Psoas muscle (tissue), 7 donors: ENCODE measurements at regions not wholly inside any gene's neighbourhood (a gene's known extent, or its start where the extent isn't known, plus 50 kb on each side); places are given as distances from the start of the nearest gene placed in this dataset.

ENCODE experiments used
- ATAC-seq, 4 donors: fragments of 200-7000 bp; cut with Tn5 transposase; one replicate each; pipeline ENCODE4 v1.9.1; 2020; ENCODE audit warnings: moderate library complexity in 3 of 4, mild to moderate bottlenecking in 2 of 4
- DNase-seq, 2 donors: peaks; one replicate each; pipeline ENCODE4 v3.0.0-alpha.2; 2020
- H3K27ac ChIP-seq: fragments of 200-600 bp; one replicate; pipeline ENCODE4 v1.8.0; 2022
- H3K27me3 ChIP-seq, 3 donors: fragments of 200-600 bp in 1 of 3; one replicate each; pipeline versions ENCODE4 v1.6.1 to v1.8.0; 2013 to 2022; ENCODE audit warnings: low read length in 2 of 3, mild to moderate bottlenecking in 2 of 3, moderate library complexity in 1 of 3; ENCODE audit not compliant: insufficient read depth in 3 of 3
- H3K36me3 ChIP-seq, 2 donors: fragments of 200-600 bp in 1 of 2; one replicate each; pipeline versions ENCODE4 v1.6.1 to v1.8.0; 2013 to 2022; ENCODE audit warnings: low read depth in 1 of 2, mild to moderate bottlenecking in 1 of 2, moderate library complexity in 1 of 2; ENCODE audit not compliant: insufficient read depth in 1 of 2
- H3K4me1 ChIP-seq: fragments of 200-600 bp; one replicate; pipeline ENCODE4 v1.8.0; 2022
- H3K4me3 ChIP-seq: fragments of 200-600 bp; one replicate; pipeline ENCODE4 v1.8.0; 2022; ENCODE audit warnings: mild to moderate bottlenecking
- H3K9me3 ChIP-seq: fragments of 200-600 bp; one replicate; pipeline ENCODE4 v1.8.0; 2022
- CTCF ChIP-seq: fragments of 200-600 bp; IDR thresholded peaks from one replicate; pipeline ENCODE4 v1.8.0; 2022; ENCODE audit warnings: antibody characterized with exemption
- WGBS, 3 donors: extraction: QIAGEN DNeasy Blood & Tissue Kit; methylation state at CpG; one replicate each; pipeline versions ENCODE4 v1.1.6 to v1.1.7; 2013; 5-methylcytosine and 5-hydroxymethylcytosine counted together
- intact Hi-C, 2 donors: fragments of 100-400 bp; cut with DNase I; formaldehyde crosslinking; loops; one replicate each; pipeline versions ENCODE4 v1.11.0 to v1.14.2; 2022
- donor health status: healthy with polysubstance abuse.
- donor health status: DM: no; HTN: no; CAD: no; lungs with moderate emphysema.
- donor health status: Bipolar disorder and iron deficiency.
- donor health status: healthy.
- donor health status: DM: yes; HTN: yes; CAD: no.
- donor health status: DM: no; HTN: no; CAD: no.
- donor health status: DM: yes; HTN: yes; CAD: no.

- H3K27me3 ChIP-seq, result no peaks in the 10 kb centered on the region
- no peak for DNase-seq
- WGBS, 3 donors, result 50 to 72% (median 71%) methylated on average over 2 of the region's 2 CpGs
- no peak for TF ChIP-seq CTCF
- no peaks in the 10 kb centered on the region for H3K4me1 ChIP-seq
- H3K9me3 ChIP-seq, result no peaks in the 10 kb centered on the region
- no peak overlapping the region for H3K27ac ChIP-seq
- intact Hi-C loops, result no loop called here
- ATAC-seq, result no peak
- no peaks in the 10 kb centered on the region for H3K36me3 ChIP-seq
- no peak overlapping the region for H3K4me3 ChIP-seq
Measured at GRCh38 chr14:42028607-42029006, 421.9 kb downstream of the LRFN5 start.

- Histone ChIP-seq H3K9me3 (no peaks in the 10 kb centered on the region), H3K4me3 (no peak overlapping the region), H3K27ac (no peak overlapping the region), H3K4me1 (no peaks in the 10 kb centered on the region), H3K27me3 (no peaks in the 10 kb centered on the region), H3K36me3 (no peaks in the 10 kb centered on the region)
- no peak for DNase-seq
- 66 to 76% (median 68%) methylated on average over 3 of the region's 3 CpGs for WGBS, 3 donors
- no peak for ATAC-seq
- TF ChIP-seq CTCF, result no peak
- intact Hi-C loops, result no loop called here
Measured at GRCh38 chr14:42027271-42027670, 420.6 kb downstream of the LRFN5 start.

DNA sequence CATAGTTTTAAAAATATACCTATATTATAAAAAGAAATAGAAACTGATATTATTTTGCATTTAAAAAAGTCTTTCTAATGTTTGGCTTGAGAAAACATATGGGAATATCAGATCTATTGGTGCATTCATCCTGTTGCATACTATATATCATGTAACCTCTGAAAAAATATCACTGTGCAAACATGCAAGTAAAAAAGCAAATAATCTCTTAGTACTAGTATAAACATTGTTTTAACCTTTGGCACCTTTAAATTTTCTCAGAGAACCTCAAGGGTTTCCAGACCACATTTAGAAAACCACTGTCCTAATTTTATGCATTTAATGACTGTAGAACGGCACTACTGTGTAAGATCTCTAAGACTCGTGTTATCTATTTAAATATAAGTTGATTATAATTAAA is 416.8 kb downstream of the LRFN5 start:
- intact Hi-C loops, result no loop called here
- H3K27ac ChIP-seq, result no peak overlapping the region
- ATAC-seq, result no peak
- 39 to 72% (median 64%) methylated on average over 2 of the region's 2 CpGs for WGBS, 3 donors
- no peaks in the 10 kb centered on the region for H3K36me3 ChIP-seq
- no peak for TF ChIP-seq CTCF
- no peak for DNase-seq
- no peaks in the 10 kb centered on the region for H3K27me3 ChIP-seq
- no peak overlapping the region for H3K4me3 ChIP-seq
- no peaks in the 10 kb centered on the region for H3K4me1 ChIP-seq
- no peaks in the 10 kb centered on the region for H3K9me3 ChIP-seq

DNA sequence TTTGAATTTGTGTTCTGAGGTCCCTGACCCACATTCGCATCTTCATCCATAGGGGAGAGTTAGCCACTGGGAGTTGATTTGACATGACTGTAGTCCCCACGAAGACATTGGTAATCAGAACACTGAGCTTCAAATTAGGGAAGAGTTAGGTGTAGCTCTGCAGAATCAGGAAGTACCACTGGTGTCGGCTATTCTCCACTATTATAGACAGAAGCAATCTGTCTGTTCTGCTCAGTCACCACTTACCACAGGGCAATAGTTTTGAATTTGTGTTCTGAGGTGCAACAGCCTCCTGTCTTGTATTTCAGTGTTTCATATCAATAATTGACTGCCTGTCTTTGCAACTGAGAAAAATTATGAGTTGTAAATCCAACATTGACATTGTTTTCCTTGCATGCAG is 407.6 kb downstream of the LRFN5 start:
- H3K36me3 ChIP-seq, result no peaks in the 10 kb centered on the region
- H3K4me1 ChIP-seq, result no peaks in the 10 kb centered on the region
- intact Hi-C loops, result no loop called here
- H3K27ac ChIP-seq, result no peak overlapping the region
- TF ChIP-seq CTCF, result no peak
- DNase-seq (no peak), ATAC-seq (no peak)
- H3K4me3 ChIP-seq, result no peak overlapping the region
- WGBS, 3 donors, result 74 to 87% (median 79%) methylated on average over 3 of the region's 3 CpGs
- no peaks in the 10 kb centered on the region for H3K9me3 ChIP-seq
- peaks cover 0 to 2% (median 0%) of the 10 kb centered on the region in 3 donors for H3K27me3 ChIP-seq

- intact Hi-C loops, result no loop called here
- no peak for ATAC-seq
- Histone ChIP-seq H3K36me3 (no peaks in the 10 kb centered on the region), H3K9me3 (no peaks in the 10 kb centered on the region), H3K4me3 (no peak overlapping the region), H3K27ac (no peak overlapping the region), H3K27me3 (peaks cover 0 to 2% (median 0%) of the 10 kb centered on the region in 3 donors), H3K4me1 (no peaks in the 10 kb centered on the region)
- no peak for TF ChIP-seq CTCF
- 72 to 79% (median 78%) methylated on average over 2 of the region's 2 CpGs for WGBS, 3 donors
- DNase-seq, result no peak
Measured at GRCh38 chr14:42013559-42013958, 406.9 kb downstream of the LRFN5 start.
